SK-N-SH treated with all-trans-retinoic acid at 6 μM for 48 hours (cell line): ENCODE measurements at regions not wholly inside any gene's neighbourhood (a gene's known extent, or its start where the extent isn't known, plus 50 kb on each side); places are given as distances from the start of the nearest gene placed in this dataset.

ENCODE experiments used
- ARNTL ChIP-seq: fragments of 450-650 bp; formaldehyde crosslinking; IDR thresholded peaks from 2 replicates; pipeline ENCODE4 v1.5.0; 2020; ENCODE audit warnings: low read depth, mild to moderate bottlenecking, moderate library complexity, borderline replicate concordance
- ISL1 ChIP-seq: fragments of 250-450 bp; sonication (Bioruptor Pico); IDR thresholded peaks from 2 replicates; pipeline ENCODE4 v2.1.2; 2022; ENCODE audit warnings: mild to moderate bottlenecking, moderate library complexity
- PATZ1 ChIP-seq: fragments of 250-450 bp; sonication (Bioruptor Pico); IDR thresholded peaks from 2 replicates; pipeline ENCODE4 v1.8.0; 2020; ENCODE audit warnings: mild to moderate bottlenecking, moderate library complexity, borderline replicate concordance
- PPARA ChIP-seq: fragments of 250-450 bp; sonication (Bioruptor Pico); IDR thresholded peaks from 2 replicates; pipeline ENCODE4 v1.5.0; 2020; ENCODE audit warnings: mild to moderate bottlenecking, borderline replicate concordance
- TSHZ2 ChIP-seq: fragments of 250-450 bp; sonication (Bioruptor Pico); IDR thresholded peaks from 2 replicates; pipeline ENCODE4 v1.5.0; 2020; ENCODE audit warnings: mild to moderate bottlenecking, moderate library complexity

- no peak for TF ChIP-seq ARNTL (CRISPR knock-in tag)
- no peak for TF ChIP-seq ISL1 (CRISPR knock-in tag)
- no peak for TF ChIP-seq PATZ1 (CRISPR knock-in tag)
- no peak for TF ChIP-seq TSHZ2 (CRISPR knock-in tag)
- no peak for TF ChIP-seq PPARA (CRISPR knock-in tag)
Observed at GRCh38 chr4:161186012-161186411, 977.8 kb downstream of the FSTL5 start.
